ENCODE measurements at regions not wholly inside any gene's neighbourhood (a gene's known extent, or its start where the extent isn't known, plus 50 kb on each side); places are given as distances from the start of the nearest gene placed in this dataset.

GRCh38 chr3:144429719-144430121 is 458.1 kb downstream of the DIPK2A start:
- Mint-ChIP-seq H3K4me3 (no peak overlapping the region), H3K4me1 (ENCODE audit: low read depth) (no peaks in the 10 kb centered on the region), H3K9me3 (no peaks in the 10 kb centered on the region), H3K27me3 (no peaks in the 10 kb centered on the region), H3K27ac (no peak overlapping the region), H3K36me3 (no peaks in the 10 kb centered on the region)
- ChIA-PET CTCF (no interaction called here), POLR2A (no interaction called here)
- no peak for DNase-seq
- intact Hi-C loops (cut with micrococcal nuclease): no loop called here

GRCh38 chr3:144431134-144431533 is 459.5 kb downstream of the DIPK2A start:
- H3K4me1 Mint-ChIP-seq (ENCODE audit: low read depth): no peaks in the 10 kb centered on the region
- intact Hi-C loops (cut with micrococcal nuclease): no loop called here
- H3K27ac Mint-ChIP-seq: no peak overlapping the region
- H3K36me3 Mint-ChIP-seq: no peaks in the 10 kb centered on the region
- no peak for DNase-seq
- ChIA-PET CTCF (no interaction called here), POLR2A (no interaction called here)
- no peaks in the 10 kb centered on the region for H3K27me3 Mint-ChIP-seq
- no peaks in the 10 kb centered on the region for H3K9me3 Mint-ChIP-seq
- H3K4me3 Mint-ChIP-seq: no peak overlapping the region

GRCh38 chr3:144433006-144433405 is 461.4 kb downstream of the DIPK2A start:
- H3K27ac Mint-ChIP-seq: no peak overlapping the region
- H3K27me3 Mint-ChIP-seq: no peaks in the 10 kb centered on the region
- ChIA-PET POLR2A (no interaction called here), CTCF (no interaction called here)
- H3K9me3 Mint-ChIP-seq: no peaks in the 10 kb centered on the region
- no peaks in the 10 kb centered on the region for H3K4me1 Mint-ChIP-seq (ENCODE audit: low read depth)
- no peak for DNase-seq
- H3K36me3 Mint-ChIP-seq: no peaks in the 10 kb centered on the region
- intact Hi-C loops (cut with micrococcal nuclease): no loop called here
- no peak overlapping the region for H3K4me3 Mint-ChIP-seq

- ChIA-PET CTCF (no interaction called here), POLR2A (no interaction called here)
- no peaks in the 10 kb centered on the region for H3K27me3 Mint-ChIP-seq
- no peaks in the 10 kb centered on the region for H3K9me3 Mint-ChIP-seq
- H3K36me3 Mint-ChIP-seq: no peaks in the 10 kb centered on the region
- DNase-seq: no peak
- H3K4me1 Mint-ChIP-seq (ENCODE audit: low read depth): no peaks in the 10 kb centered on the region
- intact Hi-C loops (cut with micrococcal nuclease): no loop called here
- H3K4me3 Mint-ChIP-seq: no peak overlapping the region
- no peak overlapping the region for H3K27ac Mint-ChIP-seq
Measured at GRCh38 chr3:144437989-144438388, 466.4 kb downstream of the DIPK2A start.

- no peak for DNase-seq
- Mint-ChIP-seq H3K4me3 (no peak overlapping the region), H3K27ac (no peak overlapping the region), H3K36me3 (no peaks in the 10 kb centered on the region), H3K27me3 (no peaks in the 10 kb centered on the region), H3K9me3 (no peaks in the 10 kb centered on the region), H3K4me1 (ENCODE audit: low read depth) (no peaks in the 10 kb centered on the region)
- POLR2A ChIA-PET: no interaction called here
- CTCF ChIA-PET: no interaction called here
- intact Hi-C loops (cut with micrococcal nuclease): no loop called here
Measured at GRCh38 chr3:144444061-144444460, 472.4 kb downstream of the DIPK2A start.

GRCh38 chr3:144444546-144444945 is 472.9 kb downstream of the DIPK2A start:
- Mint-ChIP-seq H3K9me3 (no peaks in the 10 kb centered on the region), H3K27ac (no peak overlapping the region), H3K4me1 (ENCODE audit: low read depth) (no peaks in the 10 kb centered on the region), H3K27me3 (no peaks in the 10 kb centered on the region), H3K4me3 (no peak overlapping the region), H3K36me3 (no peaks in the 10 kb centered on the region)
- intact Hi-C loops (cut with micrococcal nuclease): no loop called here
- POLR2A ChIA-PET: no interaction called here
- DNase-seq: no peak
- CTCF ChIA-PET: no interaction called here

GRCh38 chr3:144455841-144456440 is 484.3 kb downstream of the DIPK2A start:
- H3K36me3 Mint-ChIP-seq: no peaks in the 10 kb centered on the region
- no peaks in the 10 kb centered on the region for H3K4me1 Mint-ChIP-seq (ENCODE audit: low read depth)
- H3K27me3 Mint-ChIP-seq: no peaks in the 10 kb centered on the region
- H3K4me3 Mint-ChIP-seq: no peak overlapping the region
- no peaks in the 10 kb centered on the region for H3K9me3 Mint-ChIP-seq
- H3K27ac Mint-ChIP-seq: no peak overlapping the region
- ChIA-PET POLR2A (no interaction called here), CTCF (no interaction called here)
- DNase-seq: no peak
- intact Hi-C loops (cut with micrococcal nuclease): no loop called here

- ChIA-PET POLR2A (no interaction called here), CTCF (no interaction called here)
- H3K27ac Mint-ChIP-seq: no peak overlapping the region
Measured at GRCh38 chr3:144457758-144458157, 486.1 kb downstream of the DIPK2A start.

GRCh38 chr3:144458283-144458682 is 486.7 kb downstream of the DIPK2A start:
- POLR2A ChIA-PET: no interaction called here
- H3K36me3 Mint-ChIP-seq: no peaks in the 10 kb centered on the region
- DNase-seq: no peak
- no peaks in the 10 kb centered on the region for H3K9me3 Mint-ChIP-seq
- H3K27ac Mint-ChIP-seq: no peak overlapping the region
- H3K4me1 Mint-ChIP-seq (ENCODE audit: low read depth): no peaks in the 10 kb centered on the region
- CTCF ChIA-PET: no interaction called here
- no peak overlapping the region for H3K4me3 Mint-ChIP-seq
- H3K27me3 Mint-ChIP-seq: no peaks in the 10 kb centered on the region
- intact Hi-C loops (cut with micrococcal nuclease): no loop called here

More at GRCh38 chr3:144457758-144458157, 486.1 kb downstream of the DIPK2A start:
- H3K4me3 Mint-ChIP-seq: no peak overlapping the region
- H3K9me3 Mint-ChIP-seq: no peaks in the 10 kb centered on the region
- H3K36me3 Mint-ChIP-seq: no peaks in the 10 kb centered on the region
- H3K27me3 Mint-ChIP-seq: no peaks in the 10 kb centered on the region
- H3K4me1 Mint-ChIP-seq (ENCODE audit: low read depth): no peaks in the 10 kb centered on the region
- DNase-seq: no peak
- intact Hi-C loops (cut with micrococcal nuclease): no loop called here

- H3K4me3 Mint-ChIP-seq: no peak overlapping the region
- no peaks in the 10 kb centered on the region for H3K9me3 Mint-ChIP-seq
Measured at GRCh38 chr3:144462337-144462736, 490.7 kb downstream of the DIPK2A start.

GRCh38 chr3:144463911-144464310 is 492.3 kb downstream of the DIPK2A start:
- Mint-ChIP-seq H3K4me3 (no peak overlapping the region), H3K9me3 (no peaks in the 10 kb centered on the region), H3K36me3 (no peaks in the 10 kb centered on the region), H3K4me1 (ENCODE audit: low read depth) (no peaks in the 10 kb centered on the region), H3K27ac (no peak overlapping the region), H3K27me3 (no peaks in the 10 kb centered on the region)
- ChIA-PET POLR2A (no interaction called here), CTCF (no interaction called here)
- intact Hi-C loops (cut with micrococcal nuclease): no loop called here
- DNase-seq: no peak

More at GRCh38 chr3:144462337-144462736, 490.7 kb downstream of the DIPK2A start:
- ChIA-PET POLR2A (no interaction called here), CTCF (no interaction called here)
- no peak for DNase-seq
- Mint-ChIP-seq H3K27me3 (no peaks in the 10 kb centered on the region), H3K27ac (no peak overlapping the region), H3K36me3 (no peaks in the 10 kb centered on the region), H3K4me1 (ENCODE audit: low read depth) (no peaks in the 10 kb centered on the region)
- intact Hi-C loops (cut with micrococcal nuclease): no loop called here

- H3K27me3 Mint-ChIP-seq: no peaks in the 10 kb centered on the region
- H3K4me1 Mint-ChIP-seq (ENCODE audit: low read depth): no peaks in the 10 kb centered on the region
- ChIA-PET CTCF (no interaction called here), POLR2A (no interaction called here)
- H3K36me3 Mint-ChIP-seq: no peaks in the 10 kb centered on the region
- intact Hi-C loops (cut with micrococcal nuclease): no loop called here
- H3K9me3 Mint-ChIP-seq: no peaks in the 10 kb centered on the region
- no peak overlapping the region for H3K4me3 Mint-ChIP-seq
- H3K27ac Mint-ChIP-seq: no peak overlapping the region
- DNase-seq: no peak
Measured at GRCh38 chr3:144466114-144466513, 494.5 kb downstream of the DIPK2A start.

- DNase-seq: no peak
- Mint-ChIP-seq H3K27me3 (no peaks in the 10 kb centered on the region), H3K36me3 (no peaks in the 10 kb centered on the region), H3K4me1 (ENCODE audit: low read depth) (no peaks in the 10 kb centered on the region), H3K27ac (no peak overlapping the region), H3K4me3 (no peak overlapping the region), H3K9me3 (no peaks in the 10 kb centered on the region)
- ChIA-PET CTCF (no interaction called here), POLR2A (no interaction called here)
- intact Hi-C loops (cut with micrococcal nuclease): no loop called here
Measured at GRCh38 chr3:144466540-144466939, 494.9 kb downstream of the DIPK2A start.

GRCh38 chr3:144470666-144471065 is 499.0 kb downstream of the DIPK2A start:
- no peaks in the 10 kb centered on the region for H3K27me3 Mint-ChIP-seq

More at GRCh38 chr3:144470666-144471065, 499.0 kb downstream of the DIPK2A start:
- no peaks in the 10 kb centered on the region for H3K9me3 Mint-ChIP-seq
- H3K27ac Mint-ChIP-seq: no peak overlapping the region
- no peak for DNase-seq
- CTCF ChIA-PET: no interaction called here
- no peaks in the 10 kb centered on the region for H3K36me3 Mint-ChIP-seq
- intact Hi-C loops (cut with micrococcal nuclease): no loop called here
- POLR2A ChIA-PET: no interaction called here
- H3K4me3 Mint-ChIP-seq: no peak overlapping the region
- no peaks in the 10 kb centered on the region for H3K4me1 Mint-ChIP-seq (ENCODE audit: low read depth)

Measured in activated CD4-positive, alpha-beta memory T cell treated with anti-CD3 and anti-CD28 coated beads for 36 hours (primary cell).